Spleen (tissue), 11 donors: ENCODE measurements at regions not wholly inside any gene's neighbourhood (a gene's known extent, or its start where the extent isn't known, plus 50 kb on each side); places are given as distances from the start of the nearest gene placed in this dataset.

ENCODE experiments used
- DNase-seq: peaks from one replicate; pipeline ENCODE4 v3.0.0-alpha.2; 2020
- H3K27ac ChIP-seq, 8 donors: fragments of 200-600 bp; sonication (generic) in 7 of 8; 1 replicate in 4 of 8; 2 replicates in 4 of 8; pipeline versions ENCODE4 v1.5.0 to v1.8.0; 2016 to 2021; ENCODE audit warnings: inconsistent platforms in 4 of 8, mild to moderate bottlenecking in 4 of 8, moderate library complexity in 1 of 8
- H3K27me3 ChIP-seq, 7 donors: fragments of 200-600 bp; sonication (generic) in 6 of 7; replicated peaks in 1 of 7; 1 replicate in 4 of 7; 2 replicates in 3 of 7; pipeline versions ENCODE4 v1.5.0 to v1.8.0; 2016 to 2021; ENCODE audit warnings: inconsistent platforms in 3 of 7, mild to moderate bottlenecking in 1 of 7
- H3K36me3 ChIP-seq, 6 donors: fragments of 200-600 bp; sonication (generic) in 5 of 6; 1 replicate in 4 of 6; 2 replicates in 2 of 6; pipeline versions ENCODE4 v1.5.0 to v1.8.0; 2016 to 2021; ENCODE audit warnings: inconsistent platforms in 2 of 6
- H3K4me1 ChIP-seq, 6 donors: fragments of 200-600 bp; sonication (generic) in 5 of 6; 1 replicate in 3 of 6; 2 replicates in 3 of 6; pipeline versions ENCODE4 v1.5.0 to v1.8.0; 2016 to 2021; ENCODE audit warnings: inconsistent platforms in 3 of 6
- H3K4me3 ChIP-seq, 8 donors: fragments of 200-600 bp; sonication (generic) in 7 of 8; 1 replicate in 4 of 8; 2 replicates in 4 of 8; pipeline versions ENCODE4 v1.5.0 to v1.8.0; 2016 to 2021; ENCODE audit warnings: inconsistent platforms in 4 of 8, mild to moderate bottlenecking in 4 of 8, moderate library complexity in 2 of 8
- H3K9me3 ChIP-seq, 8 donors: fragments of 200-600 bp; sonication (generic) in 7 of 8; 1 replicate in 4 of 8; 2 replicates in 4 of 8; pipeline versions ENCODE4 v1.5.0 to v1.8.0; 2016 to 2021; ENCODE audit warnings: inconsistent platforms in 4 of 8
- CTCF ChIP-seq, 11 experiments: fragments of 200-600 bp in 7 of 11; fragments of 450-650 bp in 4 of 11; sonication (generic) in 4 of 11; IDR thresholded peaks in 8 of 11; conservative IDR thresholded peaks in 3 of 11; 1 replicate in 7 of 11; 2 replicates in 4 of 11; pipeline versions ENCODE4 v1.4.0 to v1.8.0; 2016 to 2021; ENCODE audit warnings: antibody characterized with exemption in 11 of 11, inconsistent platforms in 4 of 11, mild to moderate bottlenecking in 1 of 11
- POLR2A ChIP-seq, 3 donors: fragments of 450-650 bp; IDR thresholded peaks; one replicate each; pipeline ENCODE4 v1.5.1; 2017; ENCODE audit warnings: antibody characterized with exemption in 3 of 3, mild to moderate bottlenecking in 1 of 3
- POLR2AphosphoS5 ChIP-seq, 3 donors: sonication (generic); formaldehyde crosslinking; IDR thresholded peaks; one replicate each; pipeline ENCODE4 v1.5.1; 2017; ENCODE audit warnings: antibody characterized with exemption in 3 of 3
- WGBS, 5 donors: extraction: QIAGEN DNeasy Blood & Tissue Kit in 3 of 5; methylation state at CpG; one replicate each; pipeline versions ENCODE4 v1.1.5 to v1.1.7; 2013 to 2018; 5-methylcytosine and 5-hydroxymethylcytosine counted together
- intact Hi-C: fragments of 100-400 bp; cut with DNase I; formaldehyde crosslinking; loops from one replicate; pipeline ENCODE4 v1.15.0; 2023; ENCODE audit warnings: low total_unique reads
- donor health status: healthy with polysubstance abuse.
- donor health status: DM: no; HTN: no; CAD: no; lungs with moderate emphysema.
- donor health status: DM: no; HTN: no; CAD: no.
- donor health status: Bipolar disorder and iron deficiency.
- donor health status: healthy.
- donor health status: DM: no; HTN: no; CAD: no.
- donor health status: DM: yes; HTN: yes; CAD: no.

GRCh38 chr6:135703621-135704020, 147.9 kb upstream of the PDE7B start:
- no peaks in the 10 kb centered on the region for H3K27me3 ChIP-seq
- no peaks in the 10 kb centered on the region for H3K4me1 ChIP-seq
- WGBS, 5 donors, result 38 to 79% (median 63%) methylated on average over 3 of the region's 3 CpGs
- H3K4me3 ChIP-seq, result no peak overlapping the region
- no peaks in the 10 kb centered on the region for H3K36me3 ChIP-seq
- H3K27ac ChIP-seq, result no peak overlapping the region
- TF ChIP-seq POLR2AphosphoS5 (IDR thresholded peaks at IDR 0.05) (no peak), POLR2A (IDR thresholded peaks at IDR 0.05) (no peak), CTCF (IDR thresholded peaks at IDR 0.05 in 8 of 11, conservative IDR thresholded peaks at IDR 0.05 in 3 of 11) (no peak)
- intact Hi-C loops, result no loop called here
- no peaks in the 10 kb centered on the region for H3K9me3 ChIP-seq
- DNase-seq, result no peak

- no peaks in the 10 kb centered on the region for H3K27me3 ChIP-seq
- TF ChIP-seq CTCF (IDR thresholded peaks at IDR 0.05 in 8 of 11, conservative IDR thresholded peaks at IDR 0.05 in 3 of 11) (no peak), POLR2AphosphoS5 (IDR thresholded peaks at IDR 0.05) (no peak), POLR2A (IDR thresholded peaks at IDR 0.05) (no peak)
- H3K4me3 ChIP-seq, result no peak overlapping the region
- no peak overlapping the region for H3K27ac ChIP-seq
- no peaks in the 10 kb centered on the region for H3K9me3 ChIP-seq
- H3K4me1 ChIP-seq, result no peaks in the 10 kb centered on the region
- DNase-seq, result no peak
- intact Hi-C loops, result no loop called here
- 85 to 94% (median 90%) methylated on average over 1 of the region's 1 CpG for WGBS, 5 donors
- no peaks in the 10 kb centered on the region for H3K36me3 ChIP-seq
Observed at GRCh38 chr6:135707426-135707825, 144.1 kb upstream of the PDE7B start.

GRCh38 chr6:135710042-135710441, 141.5 kb upstream of the PDE7B start:
- H3K4me3 ChIP-seq, result no peak overlapping the region
- H3K36me3 ChIP-seq, result no peaks in the 10 kb centered on the region
- intact Hi-C loops, result no loop called here
- 88 to 98% (median 94%) methylated on average over 5 of the region's 5 CpGs for WGBS, 5 donors
- no peaks in the 10 kb centered on the region for H3K9me3 ChIP-seq
- no peaks in the 10 kb centered on the region for H3K4me1 ChIP-seq
- no peak for DNase-seq
- no peaks in the 10 kb centered on the region for H3K27me3 ChIP-seq
- TF ChIP-seq CTCF (IDR thresholded peaks at IDR 0.05 in 8 of 11, conservative IDR thresholded peaks at IDR 0.05 in 3 of 11), result no peak
- no peak for TF ChIP-seq POLR2AphosphoS5 (IDR thresholded peaks at IDR 0.05)
- TF ChIP-seq POLR2A (IDR thresholded peaks at IDR 0.05), result no peak
- H3K27ac ChIP-seq, result no peak overlapping the region

- no peaks in the 10 kb centered on the region for H3K4me1 ChIP-seq
- DNase-seq, result no peak
- no peak overlapping the region for H3K27ac ChIP-seq
- peaks cover 0 to 41% (median 27%) of the 10 kb centered on the region in 8 donors for H3K9me3 ChIP-seq
- no peak overlapping the region for H3K4me3 ChIP-seq
- TF ChIP-seq CTCF (IDR thresholded peaks at IDR 0.05 in 8 of 11, conservative IDR thresholded peaks at IDR 0.05 in 3 of 11) (no peak), POLR2A (IDR thresholded peaks at IDR 0.05) (no peak), POLR2AphosphoS5 (IDR thresholded peaks at IDR 0.05) (no peak)
- intact Hi-C loops, result no loop called here
- H3K36me3 ChIP-seq, result no peaks in the 10 kb centered on the region
- H3K27me3 ChIP-seq, result no peaks in the 10 kb centered on the region
Observed at GRCh38 chr6:135722190-135722589, 129.3 kb upstream of the PDE7B start.
